Body of pancreas (tissue), 4 donors: ENCODE measurements at regions not wholly inside any gene's neighbourhood (a gene's known extent, or its start where the extent isn't known, plus 50 kb on each side); places are given as distances from the start of the nearest gene placed in this dataset.

Experiments
- CTCF ChIP-seq, 7 experiments: fragments of 450-650 bp in 4 of 7; fragments of 200-600 bp in 3 of 7; sonication (generic) in 3 of 7; IDR thresholded peaks; one replicate each; pipeline ENCODE4 v1.5.1; 2016 to 2019; ENCODE audit warnings: antibody characterized with exemption in 7 of 7
- POLR2A ChIP-seq, 3 donors: fragments of 450-650 bp; IDR thresholded peaks; one replicate each; pipeline ENCODE4 v1.6.1; 2016; ENCODE audit warnings: antibody characterized with exemption in 3 of 3, mild to moderate bottlenecking in 2 of 3

GRCh38 chr10:43842496-43842895 lies 193.8 kb upstream of the ZNF32 start:
- TF ChIP-seq CTCF (IDR thresholded peaks at IDR 0.05) (no peak), POLR2A (IDR thresholded peaks at IDR 0.05) (no peak)
